Kidney (tissue), 13 donors: ENCODE measurements at regions not wholly inside any gene's neighbourhood (a gene's known extent, or its start where the extent isn't known, plus 50 kb on each side); places are given as distances from the start of the nearest gene placed in this dataset.

ENCODE experiments used
- DNase-seq, 5 donors: peaks; one replicate each; pipeline ENCODE4 v3.0.0-alpha.2; 2013 to 2020
- FAIRE-seq: peaks from 2 replicates; lab custom pipeline; 2012; peaks lifted over from hg19 to GRCh38; lab: Jason Lieb, UNC
- H3K27ac ChIP-seq, 2 donors: one replicate each; pipeline ENCODE4 v1.7.0; 2013; ENCODE audit warnings: low read depth in 2 of 2, low read length in 2 of 2, inconsistent platforms in 1 of 2
- H3K27me3 ChIP-seq: one replicate; pipeline ENCODE4 v1.7.1; 2013; ENCODE audit warnings: low read length, inconsistent platforms; ENCODE audit not compliant: control insufficient read depth, insufficient read depth
- H3K36me3 ChIP-seq, 3 donors: one replicate each; pipeline versions ENCODE4 v1.7.0 to v1.7.1; 2013; ENCODE audit warnings: low read length in 3 of 3, control low read depth in 1 of 3, inconsistent platforms in 1 of 3; ENCODE audit not compliant: insufficient read depth in 3 of 3, control insufficient read depth in 2 of 3
- H3K4me1 ChIP-seq, 3 donors: one replicate each; pipeline versions ENCODE4 v1.7.0 to v1.7.1; 2013; ENCODE audit warnings: low read length in 3 of 3, inconsistent platforms in 1 of 3, low read depth in 1 of 3; ENCODE audit not compliant: control insufficient read depth in 2 of 3, insufficient read depth in 2 of 3
- H3K4me3 ChIP-seq, 3 donors: one replicate each; pipeline versions ENCODE4 v1.7.0 to v1.8.1; 2013; ENCODE audit warnings: low read length in 3 of 3, control low read depth in 1 of 3, inconsistent platforms in 1 of 3
- H3K9ac ChIP-seq, 3 donors: one replicate each; pipeline versions ENCODE4 v1.7.0 to v1.7.1; 2013; ENCODE audit warnings: low read length in 3 of 3, control low read depth in 1 of 3, inconsistent platforms in 1 of 3
- H3K9me3 ChIP-seq, 3 donors: one replicate each; pipeline versions ENCODE4 v1.7.0 to v1.7.1; 2013; ENCODE audit warnings: low read length in 3 of 3, control low read depth in 1 of 3, inconsistent platforms in 1 of 3; ENCODE audit not compliant: control insufficient read depth in 2 of 3, insufficient read depth in 1 of 3
- CTCF ChIP-seq: IDR thresholded peaks from 3 replicates; pipeline ENCODE4 v1.5.1; 2012; ENCODE audit warnings: mild to moderate bottlenecking, moderate library complexity, borderline replicate concordance; ENCODE audit not compliant: insufficient read depth; ENCODE audit errors: extremely low read depth
- intact Hi-C: fragments of 100-400 bp; cut with DNase I; formaldehyde crosslinking; loops from one replicate; pipeline ENCODE4 v1.11.1; 2022
- donor health status: control.
- donor health status: control.
- donor health status: control.
- donor health status: control.
- donor health status: control.
- donor health status: DM: yes; HTN: yes; CAD: no.
- donor health status: Normal renal cell carcinoma (clear cell type).

GRCh38 chr7:114209968-114210367 is 204.6 kb upstream of the FOXP2 start:
- no peaks in the 10 kb centered on the region for H3K27me3 ChIP-seq
- no peaks in the 10 kb centered on the region for H3K4me1 ChIP-seq
- no peaks in the 10 kb centered on the region for H3K9me3 ChIP-seq
- intact Hi-C loops = no loop called here
- FAIRE-seq = no peak
- H3K27ac ChIP-seq = no peak overlapping the region
- no peak for DNase-seq
- no peak overlapping the region for H3K4me3 ChIP-seq
- H3K36me3 ChIP-seq = no peaks in the 10 kb centered on the region
- H3K9ac ChIP-seq = no peak overlapping the region
- TF ChIP-seq CTCF = no peak

DNA sequence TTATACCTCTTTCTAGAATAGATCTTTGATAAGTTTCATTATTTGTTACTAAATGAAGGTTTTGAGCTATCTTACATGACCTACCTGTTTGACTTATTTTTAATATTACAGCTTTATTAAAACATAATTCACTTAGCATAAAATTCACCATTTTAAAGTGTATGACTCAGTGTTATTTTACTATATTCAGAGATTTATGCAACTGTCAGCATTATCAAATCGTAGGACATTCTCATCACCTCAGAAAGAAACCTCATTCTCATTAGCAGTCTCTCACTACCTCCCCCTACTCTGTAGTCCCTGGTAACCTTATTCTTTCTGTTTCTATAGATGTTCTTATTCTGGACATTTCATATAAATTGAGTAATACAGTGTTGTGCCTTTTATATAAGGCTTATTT is 207.9 kb upstream of the FOXP2 start:
- Histone ChIP-seq H3K4me3 (no peak overlapping the region), H3K4me1 (no peaks in the 10 kb centered on the region), H3K27ac (no peak overlapping the region), H3K27me3 (no peaks in the 10 kb centered on the region), H3K9ac (no peak overlapping the region), H3K36me3 (no peaks in the 10 kb centered on the region), H3K9me3 (no peaks in the 10 kb centered on the region)
- TF ChIP-seq CTCF = no peak
- intact Hi-C loops = no loop called here
- no peak for DNase-seq
- FAIRE-seq = no peak

DNA sequence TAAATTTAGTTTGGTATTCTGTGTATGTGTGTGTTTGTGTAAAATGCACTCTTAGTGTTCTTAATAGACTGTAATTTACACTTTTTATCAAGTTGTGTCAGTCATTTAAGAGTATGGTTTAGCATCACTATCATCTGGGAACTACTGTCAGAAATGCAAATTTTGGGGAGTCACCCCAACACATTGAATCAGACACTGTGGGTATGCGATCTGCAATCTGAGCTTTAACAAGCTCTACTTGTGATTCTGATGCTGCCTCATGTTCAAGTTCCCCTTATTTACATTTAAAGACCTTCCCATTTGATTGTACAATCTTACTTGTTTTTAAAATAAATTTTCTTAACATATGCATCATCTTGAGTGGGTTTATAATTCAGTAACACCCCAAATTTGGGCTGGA is 218.1 kb upstream of the FOXP2 start:
- FAIRE-seq (no peak), DNase-seq (no peak)
- Histone ChIP-seq H3K27ac (no peak overlapping the region), H3K4me3 (no peak overlapping the region), H3K4me1 (no peaks in the 10 kb centered on the region), H3K36me3 (no peaks in the 10 kb centered on the region), H3K27me3 (no peaks in the 10 kb centered on the region), H3K9me3 (no peaks in the 10 kb centered on the region), H3K9ac (no peak overlapping the region)
- intact Hi-C loops = no loop called here
- TF ChIP-seq CTCF = no peak

GRCh38 chr7:114190387-114190786 is 224.2 kb upstream of the FOXP2 start:
- no peaks in the 10 kb centered on the region for H3K4me1 ChIP-seq
- H3K27ac ChIP-seq = no peak overlapping the region
- no peak for TF ChIP-seq CTCF
- no peaks in the 10 kb centered on the region for H3K27me3 ChIP-seq
- DNase-seq (no peak), FAIRE-seq (no peak)
- H3K9me3 ChIP-seq = no peaks in the 10 kb centered on the region
- no peaks in the 10 kb centered on the region for H3K36me3 ChIP-seq
- H3K9ac ChIP-seq = no peak overlapping the region
- no peak overlapping the region for H3K4me3 ChIP-seq
- intact Hi-C loops = no loop called here
